ENCODE measurements at regions not wholly inside any gene's neighbourhood (a gene's known extent, or its start where the extent isn't known, plus 50 kb on each side); places are given as distances from the start of the nearest gene placed in this dataset.
"Not testable (repeated sequence)": the region's sequence is repeated elsewhere in the genome, so short reads cannot be mapped to it uniquely, and the experiment has no call there.

GRCh38 chr17:70323269-70323668 is 153.9 kb downstream of the KCNJ2 start:
- no peak for DNase-seq (ENCODE audit: low spot score)

- no peak for DNase-seq (ENCODE audit: low spot score)
Observed at GRCh38 chr17:70324031-70324430, 154.7 kb downstream of the KCNJ2 start.

GRCh38 chr17:70327279-70327678 is 157.9 kb downstream of the KCNJ2 start:
- no peak for DNase-seq (ENCODE audit: low spot score)

DNA sequence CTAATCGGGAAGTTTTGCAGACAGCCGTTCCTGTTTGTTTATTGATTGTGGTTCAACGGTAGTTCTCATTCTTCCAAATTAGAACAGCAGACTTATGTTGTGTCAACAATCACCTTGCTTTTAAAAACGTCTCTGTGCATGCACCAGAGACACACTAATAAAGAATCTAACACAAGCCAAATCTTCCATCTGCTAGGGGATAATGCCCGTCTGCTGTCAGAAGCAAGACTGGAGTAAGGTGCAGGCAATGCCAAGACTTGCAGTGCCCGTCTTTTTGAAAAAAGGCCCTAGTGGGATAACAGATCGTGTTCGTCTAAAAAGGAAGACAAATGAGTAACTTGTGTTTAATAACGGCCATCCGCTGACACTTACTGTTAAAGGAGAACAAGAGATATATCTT is 158.4 kb downstream of the KCNJ2 start:
- DNase-seq (ENCODE audit: low spot score): no peak

- no peak for DNase-seq (ENCODE audit: low spot score)
Observed at GRCh38 chr17:70329721-70330120, 160.4 kb downstream of the KCNJ2 start.

- DNase-seq (ENCODE audit: low spot score): not testable (repeated sequence)
Observed at GRCh38 chr17:70331066-70331465, 161.7 kb downstream of the KCNJ2 start.

GRCh38 chr17:70332356-70333210 is 163.3 kb downstream of the KCNJ2 start:
- no peak for DNase-seq (ENCODE audit: low spot score)

DNA sequence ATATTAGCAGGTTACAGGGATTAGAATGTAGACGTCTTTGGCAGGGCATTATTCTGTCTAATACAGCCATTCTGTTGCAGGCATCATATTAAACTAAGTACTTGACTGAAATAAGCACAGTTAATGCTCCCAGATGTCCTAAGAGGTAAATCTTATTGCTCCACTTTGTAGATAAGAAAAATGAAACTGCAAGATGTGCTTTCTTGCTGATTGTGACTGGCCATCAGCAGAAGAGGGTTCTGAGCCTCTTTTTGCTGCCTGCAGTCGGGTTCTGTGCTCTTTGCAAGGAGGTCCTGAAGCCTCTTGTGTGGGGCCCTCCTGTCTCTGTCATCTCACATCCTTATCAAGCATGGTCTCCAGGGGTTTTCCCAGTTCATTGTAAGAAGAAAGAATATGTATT is 167.1 kb downstream of the KCNJ2 start:
- no peak for DNase-seq (ENCODE audit: low spot score)

GRCh38 chr17:70338946-70339354 is 169.6 kb downstream of the KCNJ2 start:
- DNase-seq (ENCODE audit: low spot score): no peak

DNA sequence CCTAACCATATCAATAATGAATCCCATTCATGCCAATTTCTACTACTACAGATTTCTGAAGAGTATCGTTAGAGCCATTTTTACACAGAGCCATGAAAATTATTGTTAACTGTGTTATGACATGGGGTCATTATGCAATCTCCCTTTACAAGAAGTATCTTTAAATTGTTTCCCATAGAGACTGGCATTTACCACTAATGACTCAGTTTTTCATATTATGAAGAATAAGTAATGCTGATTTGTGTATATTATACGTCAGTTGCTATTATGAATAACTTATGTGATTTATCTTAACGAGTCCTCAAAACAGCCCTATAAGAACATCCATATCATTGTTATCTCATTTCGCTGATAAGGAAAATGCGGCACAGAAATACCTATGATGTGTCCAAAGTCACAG is 173.8 kb downstream of the KCNJ2 start:
- no peak for DNase-seq (ENCODE audit: low spot score)

DNA sequence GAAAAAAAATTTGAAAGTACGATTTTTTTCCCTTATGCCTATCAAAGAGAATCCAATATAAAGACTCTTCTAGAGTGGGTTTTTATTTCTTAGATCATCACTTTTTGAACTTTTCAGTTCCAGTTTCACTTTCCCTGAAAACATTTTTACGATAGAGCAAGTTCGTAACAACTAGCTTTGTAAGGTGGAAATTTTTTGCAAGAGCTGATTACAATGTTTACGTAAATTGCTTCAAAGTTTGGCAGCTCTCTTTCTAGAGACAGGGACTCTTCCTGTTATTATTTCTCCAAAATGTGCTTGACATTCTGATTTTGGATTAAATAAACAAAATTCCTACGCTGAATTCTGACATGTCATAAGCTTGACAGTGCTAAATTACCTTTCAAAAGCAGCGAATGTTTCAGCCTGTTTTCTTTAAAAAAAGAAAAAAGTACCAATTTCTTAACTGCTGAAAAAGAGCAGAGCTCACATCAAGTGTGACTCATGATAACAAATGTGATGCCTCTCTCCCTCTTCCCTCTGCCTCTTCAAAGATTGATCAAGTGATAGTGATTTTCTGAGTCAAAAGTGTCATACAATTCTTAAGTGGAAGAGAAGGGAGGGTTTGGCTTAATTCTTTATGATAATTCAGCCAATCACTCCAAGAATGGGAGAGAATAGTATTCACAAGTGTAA is 175.2 kb downstream of the KCNJ2 start:
- no peak for DNase-seq (ENCODE audit: low spot score)

DNA sequence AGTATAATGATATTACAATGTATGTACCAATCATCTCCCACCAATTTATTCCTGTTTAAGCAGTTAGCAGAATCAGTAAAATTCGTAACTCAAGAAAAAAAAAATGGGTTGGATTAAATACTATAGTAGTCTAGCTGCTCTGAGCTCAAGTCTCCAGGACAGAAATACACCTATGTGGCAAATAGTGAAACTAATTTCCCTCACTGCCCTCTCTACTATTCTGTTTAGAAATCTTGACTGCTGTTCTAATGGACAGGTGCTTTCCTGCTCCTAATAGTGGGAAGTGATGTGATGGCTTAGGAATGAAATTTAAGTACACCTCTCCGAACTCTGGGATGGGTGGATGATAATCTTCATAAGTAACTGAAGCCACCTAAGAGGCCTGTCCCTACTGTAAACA is 175.7 kb downstream of the KCNJ2 start:
- DNase-seq (ENCODE audit: low spot score): no peak

GRCh38 chr17:70352834-70353233 is 183.5 kb downstream of the KCNJ2 start:
- DNase-seq (ENCODE audit: low spot score): no peak

- no peak for DNase-seq (ENCODE audit: low spot score)
Observed at GRCh38 chr17:70353408-70354092, 184.2 kb downstream of the KCNJ2 start.

DNA sequence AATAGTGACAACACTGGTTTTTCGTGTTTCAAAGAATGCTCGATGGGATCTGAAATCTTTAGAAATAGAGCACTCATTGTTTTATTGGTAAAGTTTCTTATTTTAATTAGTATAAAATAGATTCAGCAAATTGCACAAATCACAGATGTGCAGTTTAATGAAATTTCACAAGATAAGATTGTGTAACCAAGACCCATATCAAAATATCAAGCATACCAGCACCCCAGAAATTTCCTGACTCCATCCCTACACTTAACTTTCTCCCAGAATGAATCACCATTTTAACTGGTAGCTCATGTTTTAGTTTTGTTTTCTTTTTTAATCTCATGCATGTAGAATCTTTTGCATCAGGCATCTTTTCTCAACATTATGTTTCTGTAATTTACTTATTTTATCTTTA is 185.9 kb downstream of the KCNJ2 start:
- no peak for DNase-seq (ENCODE audit: low spot score)

DNA sequence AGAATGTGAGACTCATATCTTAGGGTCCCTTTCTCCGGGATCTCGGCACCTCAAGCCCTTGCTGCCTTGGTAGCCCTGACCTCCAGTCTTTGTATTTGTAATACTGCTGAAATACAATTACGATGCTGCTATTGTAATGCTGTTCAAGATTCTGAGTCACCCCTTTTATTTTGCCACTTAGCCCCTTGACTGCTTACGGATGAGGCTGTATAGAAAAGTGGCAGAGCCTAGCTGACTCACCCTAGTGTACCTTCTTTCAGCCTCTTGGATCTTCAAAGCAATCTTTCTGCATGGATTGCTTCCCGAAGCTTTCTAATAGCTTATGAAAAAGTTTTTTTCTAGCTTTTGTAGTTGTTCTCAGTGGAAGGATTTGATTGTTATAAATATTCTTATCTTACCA is 187.9 kb downstream of the KCNJ2 start:
- no peak for DNase-seq (ENCODE audit: low spot score)

- no peak for DNase-seq (ENCODE audit: low spot score)
Observed at GRCh38 chr17:70365091-70365583, 195.8 kb downstream of the KCNJ2 start.

- no peak for DNase-seq (ENCODE audit: low spot score)
Observed at GRCh38 chr17:70366386-70366785, 197.1 kb downstream of the KCNJ2 start.

GRCh38 chr17:70368011-70368410 is 198.7 kb downstream of the KCNJ2 start:
- no peak for DNase-seq (ENCODE audit: low spot score)

DNA sequence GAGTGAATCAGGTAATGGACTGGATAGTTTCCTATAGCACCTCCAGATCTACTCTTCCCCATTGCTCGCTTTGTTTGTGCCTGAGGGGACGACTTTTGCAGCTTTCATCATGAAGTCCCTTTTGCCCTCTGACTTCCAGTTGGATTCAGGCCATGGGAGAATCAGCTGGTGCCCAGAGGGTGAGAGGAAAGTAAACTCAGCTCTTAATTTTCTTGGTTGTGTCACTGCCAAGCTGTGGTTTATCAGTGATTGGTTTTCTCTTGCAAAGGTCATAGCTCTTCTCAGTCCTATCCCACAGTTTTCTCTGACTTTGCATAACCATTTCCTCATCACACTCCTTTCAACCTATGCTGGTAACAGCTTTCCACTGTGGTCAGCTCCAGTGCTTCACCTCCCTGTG is 200.1 kb downstream of the KCNJ2 start:
- DNase-seq (ENCODE audit: low spot score): no peak

GRCh38 chr17:70370816-70371215 is 201.5 kb downstream of the KCNJ2 start:
- DNase-seq (ENCODE audit: low spot score): no peak

GRCh38 chr17:70373369-70373768 is 204.0 kb downstream of the KCNJ2 start:
- no peak for DNase-seq (ENCODE audit: low spot score)

DNA sequence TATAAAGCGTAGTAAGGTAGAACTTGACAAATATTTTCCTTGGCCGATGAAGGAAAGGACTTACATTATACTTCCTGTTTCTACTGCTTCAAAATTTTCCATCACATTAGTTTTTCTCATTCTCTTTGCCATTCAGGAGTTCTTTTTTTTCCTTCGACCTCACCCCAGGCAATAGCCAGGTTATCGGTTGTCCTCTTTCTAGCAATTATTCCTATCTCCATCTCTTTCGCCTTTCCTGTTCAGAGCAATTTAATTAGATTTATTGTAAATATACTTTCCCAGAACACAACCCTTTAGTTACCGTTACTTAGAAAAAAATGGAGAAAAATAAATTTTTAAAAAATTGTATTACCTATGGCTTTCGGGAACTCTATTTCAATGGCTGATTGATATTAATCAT is 205.2 kb downstream of the KCNJ2 start:
- DNase-seq (ENCODE audit: low spot score): no peak
